Psoas muscle (tissue), 7 donors: ENCODE measurements at regions not wholly inside any gene's neighbourhood (a gene's known extent, or its start where the extent isn't known, plus 50 kb on each side); places are given as distances from the start of the nearest gene placed in this dataset.

Experiments
- ATAC-seq, 4 donors: fragments of 200-7000 bp; cut with Tn5 transposase; one replicate each; pipeline ENCODE4 v1.9.1; 2020; ENCODE audit warnings: moderate library complexity in 3 of 4, mild to moderate bottlenecking in 2 of 4
- DNase-seq, 2 donors: peaks; one replicate each; pipeline ENCODE4 v3.0.0-alpha.2; 2020
- H3K27ac ChIP-seq: fragments of 200-600 bp; one replicate; pipeline ENCODE4 v1.8.0; 2022
- H3K27me3 ChIP-seq, 3 donors: fragments of 200-600 bp in 1 of 3; one replicate each; pipeline versions ENCODE4 v1.6.1 to v1.8.0; 2013 to 2022; ENCODE audit warnings: low read length in 2 of 3, mild to moderate bottlenecking in 2 of 3, moderate library complexity in 1 of 3; ENCODE audit not compliant: insufficient read depth in 3 of 3
- H3K36me3 ChIP-seq, 2 donors: fragments of 200-600 bp in 1 of 2; one replicate each; pipeline versions ENCODE4 v1.6.1 to v1.8.0; 2013 to 2022; ENCODE audit warnings: low read depth in 1 of 2, mild to moderate bottlenecking in 1 of 2, moderate library complexity in 1 of 2; ENCODE audit not compliant: insufficient read depth in 1 of 2
- H3K4me1 ChIP-seq: fragments of 200-600 bp; one replicate; pipeline ENCODE4 v1.8.0; 2022
- H3K4me3 ChIP-seq: fragments of 200-600 bp; one replicate; pipeline ENCODE4 v1.8.0; 2022; ENCODE audit warnings: mild to moderate bottlenecking
- H3K9me3 ChIP-seq: fragments of 200-600 bp; one replicate; pipeline ENCODE4 v1.8.0; 2022
- CTCF ChIP-seq: fragments of 200-600 bp; IDR thresholded peaks from one replicate; pipeline ENCODE4 v1.8.0; 2022; ENCODE audit warnings: antibody characterized with exemption
- WGBS, 3 donors: extraction: QIAGEN DNeasy Blood & Tissue Kit; methylation state at CpG; one replicate each; pipeline versions ENCODE4 v1.1.6 to v1.1.7; 2013; 5-methylcytosine and 5-hydroxymethylcytosine counted together
- intact Hi-C, 2 donors: fragments of 100-400 bp; cut with DNase I; formaldehyde crosslinking; loops; one replicate each; pipeline versions ENCODE4 v1.11.0 to v1.14.2; 2022
- donor health status: healthy with polysubstance abuse.
- donor health status: DM: no; HTN: no; CAD: no; lungs with moderate emphysema.
- donor health status: Bipolar disorder and iron deficiency.
- donor health status: healthy.
- donor health status: DM: yes; HTN: yes; CAD: no.
- donor health status: DM: no; HTN: no; CAD: no.
- donor health status: DM: yes; HTN: yes; CAD: no.

GRCh38 chr13:76106763-76107162 lies 470.6 kb downstream of the LMO7 start:
- no peak overlapping the region for H3K4me3 ChIP-seq
- H3K9me3 ChIP-seq = no peaks in the 10 kb centered on the region
- H3K4me1 ChIP-seq = no peaks in the 10 kb centered on the region
- H3K27ac ChIP-seq = no peak overlapping the region
- ATAC-seq = no peak
- TF ChIP-seq CTCF = no peak
- no peaks in the 10 kb centered on the region for H3K27me3 ChIP-seq
- WGBS, 3 donors = 0 to 47% (median 0%) methylated on average over 1 of the region's 1 CpG
- no peak for DNase-seq
- intact Hi-C loops = no loop called here
- H3K36me3 ChIP-seq = no peaks in the 10 kb centered on the region

GRCh38 chr13:76094645-76095044 lies 458.5 kb downstream of the LMO7 start:
- H3K4me1 ChIP-seq = no peaks in the 10 kb centered on the region
- H3K27ac ChIP-seq = no peak overlapping the region
- H3K9me3 ChIP-seq = no peaks in the 10 kb centered on the region
- 86 to 91% (median 90%) methylated on average over 3 of the region's 3 CpGs for WGBS, 3 donors
- H3K4me3 ChIP-seq = no peak overlapping the region
- no peaks in the 10 kb centered on the region for H3K27me3 ChIP-seq
- DNase-seq (no peak), ATAC-seq (no peak)
- intact Hi-C loops = no loop called here
- TF ChIP-seq CTCF = no peak
- no peaks in the 10 kb centered on the region for H3K36me3 ChIP-seq

- no peaks in the 10 kb centered on the region for H3K27me3 ChIP-seq
- no peaks in the 10 kb centered on the region for H3K4me1 ChIP-seq
- TF ChIP-seq CTCF = no peak
- no peaks in the 10 kb centered on the region for H3K36me3 ChIP-seq
- H3K27ac ChIP-seq = no peak overlapping the region
- DNase-seq = no peak
- no peak overlapping the region for H3K4me3 ChIP-seq
- no peak for ATAC-seq
- WGBS, 3 donors = 61 to 87% (median 66%) methylated on average over 4 of the region's 4 CpGs
- intact Hi-C loops = no loop called here
- no peaks in the 10 kb centered on the region for H3K9me3 ChIP-seq
Measured at GRCh38 chr13:76091076-76091475, 454.9 kb downstream of the LMO7 start.

- Histone ChIP-seq H3K9me3 (no peaks in the 10 kb centered on the region), H3K27ac (no peak overlapping the region), H3K4me1 (no peaks in the 10 kb centered on the region), H3K4me3 (no peak overlapping the region), H3K27me3 (no peaks in the 10 kb centered on the region), H3K36me3 (no peaks in the 10 kb centered on the region)
- no peak for DNase-seq
- no peak for TF ChIP-seq CTCF
- ATAC-seq = no peak
- WGBS, 3 donors = 96 to 100% (median 100%) methylated on average over 1 of the region's 1 CpG
- intact Hi-C loops = no loop called here
Measured at GRCh38 chr13:76086729-76087128, 450.6 kb downstream of the LMO7 start.

GRCh38 chr13:76067850-76068249 lies 431.7 kb downstream of the LMO7 start:
- H3K4me3 ChIP-seq = no peak overlapping the region
- no peaks in the 10 kb centered on the region for H3K36me3 ChIP-seq
- H3K4me1 ChIP-seq = no peaks in the 10 kb centered on the region
- no peaks in the 10 kb centered on the region for H3K9me3 ChIP-seq
- DNase-seq (no peak), ATAC-seq (no peak)
- no peaks in the 10 kb centered on the region for H3K27me3 ChIP-seq
- no peak for TF ChIP-seq CTCF
- WGBS, 3 donors = 88 to 96% (median 91%) methylated on average over 3 of the region's 3 CpGs
- H3K27ac ChIP-seq = no peak overlapping the region
- intact Hi-C loops = no loop called here
